Ishikawa (cell line): ENCODE measurements at regions not wholly inside any gene's neighbourhood (a gene's known extent, or its start where the extent isn't known, plus 50 kb on each side); places are given as distances from the start of the nearest gene placed in this dataset.

Source experiments
- CEBPB ChIP-seq: IDR thresholded peaks from 2 replicates; pipeline ENCODE4 v1.6.1; 2012
- CREB1 ChIP-seq: IDR thresholded peaks from 2 replicates; pipeline ENCODE4 v1.6.1; 2012; ENCODE audit warnings: low read depth
- EGR1 ChIP-seq: IDR thresholded peaks from 2 replicates; pipeline ENCODE4 v1.6.1; 2012
- EP300 ChIP-seq: IDR thresholded peaks from 2 replicates; pipeline ENCODE4 v1.6.1; 2012; ENCODE audit warnings: borderline replicate concordance
- FOXM1 ChIP-seq: IDR thresholded peaks from 2 replicates; pipeline ENCODE4 v1.6.1; 2012; ENCODE audit warnings: low read depth, borderline replicate concordance
- MAX ChIP-seq: IDR thresholded peaks from 2 replicates; pipeline ENCODE4 v1.6.1; 2012
- NFIC ChIP-seq: IDR thresholded peaks from 2 replicates; pipeline ENCODE4 v1.6.1; 2012
- RAD21 ChIP-seq: IDR thresholded peaks from 2 replicates; pipeline ENCODE4 v1.6.1; 2012; ENCODE audit warnings: low read depth
- REST ChIP-seq: IDR thresholded peaks from 2 replicates; pipeline ENCODE4 v1.6.1; 2012; ENCODE audit warnings: low read depth, mild to moderate bottlenecking
- TAF1 ChIP-seq: IDR thresholded peaks from 2 replicates; pipeline ENCODE4 v1.6.1; 2012; ENCODE audit warnings: low read depth, mild to moderate bottlenecking
- TCF12 ChIP-seq: IDR thresholded peaks from 2 replicates; pipeline ENCODE4 v1.6.1; 2012; ENCODE audit warnings: low read depth
- TEAD4 ChIP-seq: IDR thresholded peaks from 2 replicates; pipeline ENCODE4 v1.6.1; 2012
- YY1 ChIP-seq: IDR thresholded peaks from 2 replicates; pipeline ENCODE4 v1.6.1; 2012; ENCODE audit warnings: low read depth
- ZBTB7A ChIP-seq: IDR thresholded peaks from 2 replicates; pipeline ENCODE4 v1.6.1; 2012; ENCODE audit warnings: low read depth
- TF ChIP-seq, protein P1 (sequence below): IDR thresholded peaks from 2 replicates; pipeline ENCODE4 v1.6.1; 2012

DNA sequence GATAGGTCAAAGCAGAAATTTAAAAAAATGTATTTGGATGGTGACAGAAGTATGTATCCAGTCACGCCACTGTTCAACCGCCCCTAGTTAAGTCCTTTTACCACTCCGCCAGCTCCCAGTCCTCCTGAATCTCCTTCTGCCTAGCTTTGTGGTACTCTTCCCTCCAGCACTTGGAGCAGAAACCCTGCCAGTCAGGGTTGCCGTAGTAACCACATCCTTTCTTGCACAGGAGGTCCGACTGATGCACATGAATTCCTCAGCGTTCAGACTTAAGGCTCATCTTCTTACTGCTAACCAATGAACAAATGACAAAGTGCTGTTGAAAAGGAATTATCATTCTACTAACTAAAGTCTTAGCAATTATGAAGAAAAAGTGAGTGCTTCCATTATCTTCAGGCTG is 175.3 kb upstream of the KCTD7 start:
- TF ChIP-seq, protein P1, sequence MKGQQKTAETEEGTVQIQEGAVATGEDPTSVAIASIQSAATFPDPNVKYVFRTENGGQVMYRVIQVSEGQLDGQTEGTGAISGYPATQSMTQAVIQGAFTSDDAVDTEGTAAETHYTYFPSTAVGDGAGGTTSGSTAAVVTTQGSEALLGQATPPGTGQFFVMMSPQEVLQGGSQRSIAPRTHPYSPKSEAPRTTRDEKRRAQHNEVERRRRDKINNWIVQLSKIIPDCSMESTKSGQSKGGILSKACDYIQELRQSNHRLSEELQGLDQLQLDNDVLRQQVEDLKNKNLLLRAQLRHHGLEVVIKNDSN = no peak
- TF ChIP-seq TAF1 (no peak), FOXM1 (no peak), RAD21 (no peak)

GRCh38 chr7:66454600-66455225 is 174.0 kb upstream of the KCTD7 start:
- TF ChIP-seq, protein P1 = no peak
- TF ChIP-seq EP300 = no peak
- no peak for TF ChIP-seq RAD21
- TF ChIP-seq MAX = no peak
- no peak for TF ChIP-seq CEBPB
- no peak for TF ChIP-seq CREB1
- no peak for TF ChIP-seq NFIC

DNA sequence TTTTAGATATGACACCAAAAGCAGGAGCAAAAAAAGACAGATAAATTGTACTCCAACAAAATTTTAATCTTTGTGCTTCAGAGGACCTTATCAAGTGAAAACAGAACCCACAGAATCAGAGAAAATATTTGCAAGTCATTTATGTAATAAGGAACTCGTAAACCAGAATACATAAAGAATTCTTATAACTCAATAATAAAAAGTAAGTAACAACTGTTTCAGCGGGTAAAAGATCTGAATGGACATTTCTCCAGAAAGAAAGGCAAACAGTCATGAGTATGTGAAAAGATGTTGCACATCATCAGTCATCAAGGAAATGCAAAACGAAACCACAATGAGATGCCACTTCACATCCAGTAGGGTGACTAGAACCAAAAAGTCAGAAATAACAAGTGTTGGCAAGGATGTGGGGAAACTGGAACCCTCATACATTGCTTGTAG is 167.7 kb upstream of the KCTD7 start:
- TF ChIP-seq RAD21 (no peak), CEBPB (no peak), EGR1 (no peak), TAF1 (no peak), EP300 (no peak), REST (no peak), TCF12 (no peak), MAX (no peak), ZBTB7A (no peak), TEAD4 (no peak), YY1 (no peak), NFIC (no peak)

DNA sequence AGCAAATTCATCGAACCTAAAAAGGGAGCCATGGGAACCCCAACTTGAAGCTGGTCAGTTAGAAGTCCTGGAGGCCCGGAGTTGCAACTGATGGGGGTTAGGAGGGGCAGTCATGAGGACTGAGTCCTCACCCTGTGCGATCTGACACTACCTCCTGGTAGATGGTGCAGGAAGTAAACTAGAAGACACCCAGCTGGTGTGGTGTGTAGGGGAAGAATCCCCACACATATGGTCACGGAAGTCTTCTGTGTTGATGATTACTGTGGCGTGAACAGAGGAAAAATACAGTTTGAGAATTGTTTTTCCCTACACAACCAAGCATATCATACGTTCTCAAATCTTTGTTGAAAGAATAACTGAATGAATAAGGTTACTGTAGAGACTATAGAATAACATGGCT is 164.6 kb upstream of the KCTD7 start:
- no peak for TF ChIP-seq EGR1
- no peak for TF ChIP-seq MAX
- no peak for TF ChIP-seq CREB1
- TF ChIP-seq EP300 = no peak

- TF ChIP-seq ZBTB7A (no peak), TCF12 (no peak), REST (no peak), MAX (no peak), RAD21 (no peak), EP300 (no peak), TEAD4 (no peak)
Measured at GRCh38 chr7:66466081-66466600, 162.5 kb upstream of the KCTD7 start.

DNA sequence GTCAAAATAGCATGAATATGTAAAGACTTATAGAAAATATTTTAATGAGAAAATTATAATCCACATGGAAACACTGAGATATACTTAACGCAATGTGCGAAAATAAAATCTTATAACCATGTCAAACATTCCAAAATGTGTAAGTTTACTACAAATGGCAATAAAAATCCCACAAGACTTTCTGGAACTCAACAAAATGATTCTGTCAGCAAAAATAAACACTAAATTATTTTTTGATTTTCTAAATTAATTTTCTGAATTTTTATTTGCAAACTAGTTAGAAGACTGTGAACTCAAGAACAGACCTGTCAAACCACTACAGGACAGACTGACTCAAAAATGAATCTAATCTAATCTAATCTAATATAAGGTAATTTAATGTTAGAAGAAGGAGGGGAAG is 160.8 kb upstream of the KCTD7 start:
- TF ChIP-seq MAX = no peak
- TF ChIP-seq NFIC = no peak
- no peak for TF ChIP-seq RAD21
- TF ChIP-seq REST = no peak
- no peak for TF ChIP-seq CEBPB
- TF ChIP-seq TAF1 = no peak
- TF ChIP-seq, protein P1 = no peak
